ENCODE measurements at regions not wholly inside any gene's neighbourhood (a gene's known extent, or its start where the extent isn't known, plus 50 kb on each side); places are given as distances from the start of the nearest gene placed in this dataset.

DNA sequence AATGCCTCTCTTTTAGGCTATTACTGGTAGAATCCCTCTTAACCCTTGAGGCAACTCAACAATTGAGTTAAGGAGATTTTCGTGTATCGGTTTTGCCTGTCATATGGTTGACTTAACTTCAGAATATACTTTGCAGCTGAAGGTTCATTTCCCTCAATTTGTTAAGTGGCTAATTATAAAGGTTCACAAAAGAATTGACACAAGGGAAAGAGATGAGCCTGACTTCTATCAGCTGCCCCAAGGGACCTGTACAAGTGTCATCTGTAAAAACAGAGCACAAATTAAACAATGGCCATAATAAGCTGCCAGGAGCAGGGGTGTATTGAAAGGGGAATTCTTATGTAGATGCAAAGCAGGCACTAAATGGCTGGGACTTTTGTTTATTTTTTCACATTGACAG is 334.8 kb upstream of the OBI1 start:
- Histone ChIP-seq H3K4me2 (ENCODE audit: low read length) (no peak overlapping the region), H4K20me1 (ENCODE audit: insufficient read depth, low read length) (no peaks in the 10 kb centered on the region), H3K27ac (ENCODE audit: low read depth, low read length, poor library complexity, severe bottlenecking) (no peak overlapping the region), H3K4me3 (ENCODE audit: low read depth, low read length, poor library complexity, severe bottlenecking) (no peak overlapping the region), H3K79me2 (ENCODE audit: insufficient read depth, low read depth, low read length) (no peaks in the 10 kb centered on the region), H3K36me3 (ENCODE audit: insufficient read depth, low read length) (no peaks in the 10 kb centered on the region), H3K4me1 (ENCODE audit: insufficient read depth, low read length, poor library complexity, severe bottlenecking) (no peaks in the 10 kb centered on the region), H3K9me2 (ENCODE audit: insufficient read depth, low read length) (no peaks in the 10 kb centered on the region), H3K9me3 (ENCODE audit: low read length) (no peaks in the 10 kb centered on the region), H2AFZ (ENCODE audit: low read length) (no peak overlapping the region)
- DNase-seq (ENCODE audit: low spot score) = no peak
- TF ChIP-seq, protein P1, sequence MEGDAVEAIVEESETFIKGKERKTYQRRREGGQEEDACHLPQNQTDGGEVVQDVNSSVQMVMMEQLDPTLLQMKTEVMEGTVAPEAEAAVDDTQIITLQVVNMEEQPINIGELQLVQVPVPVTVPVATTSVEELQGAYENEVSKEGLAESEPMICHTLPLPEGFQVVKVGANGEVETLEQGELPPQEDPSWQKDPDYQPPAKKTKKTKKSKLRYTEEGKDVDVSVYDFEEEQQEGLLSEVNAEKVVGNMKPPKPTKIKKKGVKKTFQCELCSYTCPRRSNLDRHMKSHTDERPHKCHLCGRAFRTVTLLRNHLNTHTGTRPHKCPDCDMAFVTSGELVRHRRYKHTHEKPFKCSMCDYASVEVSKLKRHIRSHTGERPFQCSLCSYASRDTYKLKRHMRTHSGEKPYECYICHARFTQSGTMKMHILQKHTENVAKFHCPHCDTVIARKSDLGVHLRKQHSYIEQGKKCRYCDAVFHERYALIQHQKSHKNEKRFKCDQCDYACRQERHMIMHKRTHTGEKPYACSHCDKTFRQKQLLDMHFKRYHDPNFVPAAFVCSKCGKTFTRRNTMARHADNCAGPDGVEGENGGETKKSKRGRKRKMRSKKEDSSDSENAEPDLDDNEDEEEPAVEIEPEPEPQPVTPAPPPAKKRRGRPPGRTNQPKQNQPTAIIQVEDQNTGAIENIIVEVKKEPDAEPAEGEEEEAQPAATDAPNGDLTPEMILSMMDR (conservative IDR thresholded peaks at IDR 0.05; ENCODE audit: low read length) = no peak
- no peak for TF ChIP-seq EZH2phosphoT487 (IDR thresholded peaks at IDR 0.05; ENCODE audit: borderline replicate concordance, low read depth, low read length)
- BruUV-seq (replicated peaks) = no TSS peak
- intact Hi-C loops (cut with micrococcal nuclease; ENCODE audit: unreplicated experiment) = no loop called here
- ChIA-PET POLR2A (interaction anchor here (0.7 kb wide), 1 partner anchor 13 kb away, joined by 4 read pairs; no protein-coding TSS in a partner anchor), CTCF (ENCODE audit: unreplicated experiment) (no interaction called here)

DNA sequence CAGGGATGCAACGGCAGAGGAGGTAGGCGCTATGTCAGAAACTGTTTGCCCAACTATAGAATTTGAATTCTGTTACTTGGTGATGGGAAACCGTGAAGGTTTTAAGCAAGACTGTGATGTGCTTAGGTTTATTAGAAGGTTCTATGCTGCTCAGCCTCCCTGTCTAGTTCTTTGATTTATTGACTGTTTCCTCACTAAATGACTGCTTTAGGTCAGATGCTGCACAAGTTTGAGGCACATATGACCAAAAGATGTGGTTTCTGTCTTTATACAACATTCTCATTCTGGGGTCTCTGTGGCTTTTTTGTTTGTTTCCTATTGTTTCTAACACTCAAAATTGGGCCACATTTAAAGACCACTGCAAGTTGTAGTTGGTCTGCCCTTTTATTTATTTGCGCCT is 323.0 kb upstream of the OBI1 start:
- no peak overlapping the region for H3K4me3 ChIP-seq (ENCODE audit: low read depth, low read length, poor library complexity, severe bottlenecking)
- H3K36me3 ChIP-seq (ENCODE audit: insufficient read depth, low read length) = no peaks in the 10 kb centered on the region
- H3K79me2 ChIP-seq (ENCODE audit: insufficient read depth, low read depth, low read length) = no peaks in the 10 kb centered on the region
- H3K4me2 ChIP-seq (ENCODE audit: low read length) = no peak overlapping the region
- H3K9me3 ChIP-seq (ENCODE audit: low read length) = no peaks in the 10 kb centered on the region
- no peak overlapping the region for H2AFZ ChIP-seq (ENCODE audit: low read length)
- H3K9me2 ChIP-seq (ENCODE audit: insufficient read depth, low read length) = no peaks in the 10 kb centered on the region
- intact Hi-C loops (cut with micrococcal nuclease; ENCODE audit: unreplicated experiment) = no loop called here
- TF ChIP-seq, protein P1 (conservative IDR thresholded peaks at IDR 0.05; ENCODE audit: low read length) = no peak
- TF ChIP-seq EZH2phosphoT487 (IDR thresholded peaks at IDR 0.05; ENCODE audit: borderline replicate concordance, low read depth, low read length) = no peak
- POLR2A ChIA-PET = interaction anchor here (0.7 kb wide), 1 partner anchor 245 kb away, joined by 3 read pairs; no protein-coding TSS in a partner anchor
- H4K20me1 ChIP-seq (ENCODE audit: insufficient read depth, low read length) = no peaks in the 10 kb centered on the region
- no TSS peak for BruUV-seq (replicated peaks)
- H3K4me1 ChIP-seq (ENCODE audit: insufficient read depth, low read length, poor library complexity, severe bottlenecking) = no peaks in the 10 kb centered on the region
- CTCF ChIA-PET (ENCODE audit: unreplicated experiment) = no interaction called here
- H3K27ac ChIP-seq (ENCODE audit: low read depth, low read length, poor library complexity, severe bottlenecking) = no peak overlapping the region
- no peak for DNase-seq (ENCODE audit: low spot score)

DNA sequence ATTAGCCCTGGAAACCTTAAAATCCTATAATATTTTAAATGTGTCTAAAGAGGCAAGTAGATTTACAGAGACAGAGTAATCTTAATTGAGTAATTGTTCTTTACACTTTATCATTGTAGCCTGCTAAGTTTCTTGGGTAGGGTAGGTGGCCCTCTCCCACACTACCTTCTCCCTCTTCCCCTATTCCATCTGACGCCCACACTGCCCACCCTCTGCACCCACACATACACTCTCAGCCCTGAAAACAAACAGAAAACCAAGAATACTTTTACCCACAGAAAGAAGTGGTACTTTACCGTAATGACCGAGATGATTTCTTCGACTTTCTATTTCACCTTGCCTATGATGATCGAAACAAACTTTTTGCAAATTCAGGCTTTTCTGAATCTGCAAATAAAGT is 320.4 kb upstream of the OBI1 start:
- Histone ChIP-seq H3K27ac (ENCODE audit: low read depth, low read length, poor library complexity, severe bottlenecking) (no peak overlapping the region), H3K9me2 (ENCODE audit: insufficient read depth, low read length) (no peaks in the 10 kb centered on the region), H4K20me1 (ENCODE audit: insufficient read depth, low read length) (no peaks in the 10 kb centered on the region), H3K4me2 (ENCODE audit: low read length) (no peak overlapping the region), H3K4me3 (ENCODE audit: low read depth, low read length, poor library complexity, severe bottlenecking) (no peak overlapping the region), H3K79me2 (ENCODE audit: insufficient read depth, low read depth, low read length) (no peaks in the 10 kb centered on the region), H3K4me1 (ENCODE audit: insufficient read depth, low read length, poor library complexity, severe bottlenecking) (no peaks in the 10 kb centered on the region), H2AFZ (ENCODE audit: low read length) (no peak overlapping the region), H3K9me3 (ENCODE audit: low read length) (no peaks in the 10 kb centered on the region), H3K36me3 (ENCODE audit: insufficient read depth, low read length) (no peaks in the 10 kb centered on the region)
- ChIA-PET CTCF (ENCODE audit: unreplicated experiment) (no interaction called here), POLR2A (no interaction called here)
- no peak for DNase-seq (ENCODE audit: low spot score)
- intact Hi-C loops (cut with micrococcal nuclease; ENCODE audit: unreplicated experiment) = loop anchor here (2.0 kb wide), 1 partner anchor 843 kb away; no protein-coding TSS in a partner anchor
- BruUV-seq (replicated peaks) = no TSS peak
- TF ChIP-seq, protein P1 (conservative IDR thresholded peaks at IDR 0.05; ENCODE audit: low read length) = no peak
- TF ChIP-seq EZH2phosphoT487 (IDR thresholded peaks at IDR 0.05; ENCODE audit: borderline replicate concordance, low read depth, low read length) = no peak

Measured in OCI-LY7 (cell line).